ENCODE measurements at regions not wholly inside any gene's neighbourhood (a gene's known extent, or its start where the extent isn't known, plus 50 kb on each side); places are given as distances from the start of the nearest gene placed in this dataset.

DNA sequence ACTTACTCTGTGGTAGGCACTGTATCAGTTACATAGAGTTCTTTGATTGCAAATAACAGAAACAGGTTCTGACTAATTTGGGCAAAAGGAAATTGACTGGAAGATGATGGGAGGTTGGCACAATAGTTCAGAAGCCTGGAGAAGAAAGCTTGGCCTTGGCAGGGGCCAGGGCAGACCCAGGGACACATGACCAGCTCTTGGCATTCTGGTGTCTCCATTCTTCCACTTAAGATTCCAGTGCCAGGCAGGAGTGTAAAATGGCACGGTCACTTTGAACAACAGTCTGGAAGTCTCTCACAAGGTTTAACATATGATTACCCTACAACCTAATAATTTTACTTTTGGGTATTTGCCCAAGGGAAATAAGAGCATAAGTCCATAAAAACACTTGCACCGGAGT is 175.9 kb downstream of the BCOR start:
- TF ChIP-seq, protein P1, sequence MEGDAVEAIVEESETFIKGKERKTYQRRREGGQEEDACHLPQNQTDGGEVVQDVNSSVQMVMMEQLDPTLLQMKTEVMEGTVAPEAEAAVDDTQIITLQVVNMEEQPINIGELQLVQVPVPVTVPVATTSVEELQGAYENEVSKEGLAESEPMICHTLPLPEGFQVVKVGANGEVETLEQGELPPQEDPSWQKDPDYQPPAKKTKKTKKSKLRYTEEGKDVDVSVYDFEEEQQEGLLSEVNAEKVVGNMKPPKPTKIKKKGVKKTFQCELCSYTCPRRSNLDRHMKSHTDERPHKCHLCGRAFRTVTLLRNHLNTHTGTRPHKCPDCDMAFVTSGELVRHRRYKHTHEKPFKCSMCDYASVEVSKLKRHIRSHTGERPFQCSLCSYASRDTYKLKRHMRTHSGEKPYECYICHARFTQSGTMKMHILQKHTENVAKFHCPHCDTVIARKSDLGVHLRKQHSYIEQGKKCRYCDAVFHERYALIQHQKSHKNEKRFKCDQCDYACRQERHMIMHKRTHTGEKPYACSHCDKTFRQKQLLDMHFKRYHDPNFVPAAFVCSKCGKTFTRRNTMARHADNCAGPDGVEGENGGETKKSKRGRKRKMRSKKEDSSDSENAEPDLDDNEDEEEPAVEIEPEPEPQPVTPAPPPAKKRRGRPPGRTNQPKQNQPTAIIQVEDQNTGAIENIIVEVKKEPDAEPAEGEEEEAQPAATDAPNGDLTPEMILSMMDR (optimal IDR thresholded peaks at IDR 0.05 in 1 of 3, IDR thresholded peaks at IDR 0.05 in 1 of 3, conservative IDR thresholded peaks at IDR 0.05 in 1 of 3; ENCODE audit: extremely low read depth in 1 of 3, insufficient read depth in 2 of 3, low read length in 3 of 3), result no peak
- no peak for TF ChIP-seq EZH2 (IDR thresholded peaks at IDR 0.05; ENCODE audit: low read length)

Measured in keratinocyte (primary cell).